Caki2 (cell line): ENCODE measurements at regions not wholly inside any gene's neighbourhood (a gene's known extent, or its start where the extent isn't known, plus 50 kb on each side); places are given as distances from the start of the nearest gene placed in this dataset.
A peak's percentile ranks its signal among the peaks of the same experiment; 100 is the strongest.

Experiments
- DNase-seq: peaks from one replicate; pipeline ENCODE4 v3.0.0-alpha.2; 2015; ENCODE audit warnings: low read depth
- in situ Hi-C: cut with HindIII; loops from 2 replicates; pipeline ENCODE4 v1.10.0; 2016; ENCODE audit warnings: low sequenced_read_pairs, low pct_unique_long_range_greater_than_20kb, mixed read lengths

GRCh38 chr21:15219039-15219438 lies 154.2 kb upstream of the NRIP1 start:
- in situ Hi-C loops: no loop called here
- DNase-seq: no peak

- in situ Hi-C loops: no loop called here
- no peak for DNase-seq
Observed at GRCh38 chr21:15219894-15220293, 155.1 kb upstream of the NRIP1 start.

GRCh38 chr21:15221799-15222386 lies 157.1 kb upstream of the NRIP1 start:
- in situ Hi-C loops: no loop called here
- peak; percentile 83 for DNase-seq

DNA sequence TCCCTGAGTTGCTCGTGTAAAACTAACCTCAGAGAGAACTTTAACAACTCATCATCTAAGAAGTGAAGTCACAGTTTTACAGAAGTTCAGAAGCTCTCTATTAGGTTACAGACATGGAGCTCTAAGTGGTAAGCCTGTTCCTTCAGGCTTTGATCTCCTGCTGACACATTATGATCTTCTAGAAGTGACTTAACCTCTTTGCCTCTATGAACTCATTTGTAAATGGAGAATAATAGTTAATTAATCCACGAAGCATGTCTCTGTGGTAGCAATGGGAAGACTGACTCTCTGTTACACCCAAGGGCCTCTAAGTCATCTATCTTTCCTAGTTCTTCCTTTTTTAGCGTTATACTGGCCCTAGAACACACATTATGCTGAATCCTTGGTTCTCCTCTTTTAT lies 157.9 kb upstream of the NRIP1 start:
- DNase-seq: peak; percentile 80
- in situ Hi-C loops: no loop called here

DNA sequence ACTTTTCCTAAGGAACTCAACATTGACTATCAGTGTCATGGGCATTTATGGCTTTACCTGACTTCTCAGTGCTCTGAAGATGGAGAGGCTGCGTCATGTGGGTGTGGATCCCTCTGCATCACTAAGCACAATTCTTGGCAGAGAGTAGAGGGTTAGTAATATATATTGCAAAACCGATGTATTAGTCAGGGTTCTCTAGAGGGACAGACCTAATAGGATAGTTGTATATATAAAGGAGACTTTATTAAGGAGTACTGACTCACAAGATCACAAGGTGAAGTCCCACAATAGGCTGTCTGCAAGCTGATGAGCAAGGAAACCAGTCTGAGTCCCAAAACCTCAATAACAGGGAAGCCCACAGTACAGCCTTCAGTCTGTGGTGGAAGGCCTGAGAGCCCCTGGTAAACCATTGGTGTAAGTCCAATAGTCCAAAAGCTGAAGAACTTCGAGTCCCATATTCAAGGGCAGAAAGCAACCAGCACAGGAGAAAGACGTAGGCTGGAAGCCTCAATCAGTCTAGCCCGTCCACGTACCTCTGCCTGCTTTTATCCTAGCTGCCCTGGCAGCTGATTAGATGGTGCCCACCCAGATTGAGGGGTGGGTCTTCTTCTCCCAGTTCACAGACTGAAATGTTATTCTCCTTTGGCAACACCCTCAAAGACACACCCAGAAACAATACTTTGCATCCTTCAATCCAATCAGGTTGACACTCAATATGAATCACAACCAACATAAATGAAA lies 159.7 kb upstream of the NRIP1 start:
- DNase-seq: peak; percentile 88
- in situ Hi-C loops: no loop called here

DNA sequence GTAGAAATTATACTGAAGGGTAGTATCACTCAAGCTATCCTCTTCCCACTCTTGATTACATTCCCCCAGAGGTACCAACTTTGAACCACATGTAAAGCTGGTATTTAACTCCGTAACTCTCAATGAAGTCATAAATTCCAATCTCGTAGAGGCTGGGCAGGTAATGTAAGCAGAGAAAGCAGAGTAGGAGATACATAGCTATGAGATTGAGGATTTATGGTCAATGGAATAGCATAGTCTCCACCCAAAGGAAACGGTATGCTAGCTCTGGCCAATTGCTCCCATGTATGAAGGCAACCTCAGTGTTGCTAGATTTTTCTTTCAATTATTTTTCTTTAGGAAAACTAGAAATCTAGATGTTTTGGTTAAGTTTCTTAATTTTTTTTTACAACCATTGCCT lies 163.1 kb upstream of the NRIP1 start:
- no peak for DNase-seq
- in situ Hi-C loops: no loop called here

- DNase-seq: no peak
- in situ Hi-C loops: no loop called here
Observed at GRCh38 chr21:15229390-15229789, 164.6 kb upstream of the NRIP1 start.

GRCh38 chr21:15233611-15234010 lies 168.8 kb upstream of the NRIP1 start:
- DNase-seq: no peak
- in situ Hi-C loops: no loop called here

GRCh38 chr21:15236111-15236510 lies 171.3 kb upstream of the NRIP1 start:
- no peak for DNase-seq

DNA sequence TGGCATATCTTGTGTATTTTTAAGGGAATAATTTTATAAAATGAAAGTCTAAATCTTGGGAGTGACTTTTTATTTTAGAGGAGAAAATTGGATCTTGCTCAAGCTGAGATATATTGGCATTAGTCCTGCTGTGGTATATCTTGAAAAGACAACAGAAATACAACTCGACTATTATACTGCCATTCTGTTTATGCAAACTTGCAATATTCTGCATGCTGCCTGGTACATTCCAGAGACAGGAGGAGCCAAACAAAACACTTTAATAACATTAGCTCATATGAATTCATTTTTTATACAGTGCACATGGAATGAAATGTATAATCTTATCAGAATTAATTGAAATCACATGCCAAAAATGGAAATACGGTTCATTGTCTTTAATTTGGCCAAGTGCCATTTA lies 176.0 kb upstream of the NRIP1 start:
- DNase-seq: no peak
- in situ Hi-C loops: no loop called here

More at GRCh38 chr21:15236111-15236510, 171.3 kb upstream of the NRIP1 start:
- in situ Hi-C loops: no loop called here

GRCh38 chr21:15241997-15242736 lies 177.4 kb upstream of the NRIP1 start:
- in situ Hi-C loops: no loop called here
- DNase-seq: no peak

DNA sequence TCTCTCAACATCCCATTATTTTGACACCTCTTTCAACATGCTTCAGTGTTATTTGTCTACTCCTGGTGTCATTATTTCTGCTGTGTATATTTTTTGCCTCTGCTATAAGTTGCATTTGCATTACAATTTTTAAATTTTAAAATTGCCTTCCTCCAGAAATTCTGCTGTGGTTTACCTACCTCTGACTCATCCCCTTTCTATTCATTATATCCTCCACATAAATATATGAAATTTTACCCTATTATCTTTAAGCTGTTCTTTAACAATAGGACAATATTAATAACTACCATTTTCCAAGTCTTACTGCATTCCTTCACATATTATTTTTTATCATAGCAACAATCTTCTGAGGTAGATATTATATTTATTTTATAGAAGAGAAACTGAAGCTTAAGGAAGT lies 178.1 kb upstream of the NRIP1 start:
- in situ Hi-C loops: no loop called here
- DNase-seq: no peak

GRCh38 chr21:15243406-15243805 lies 178.6 kb upstream of the NRIP1 start:
- DNase-seq: no peak
- in situ Hi-C loops: no loop called here

DNA sequence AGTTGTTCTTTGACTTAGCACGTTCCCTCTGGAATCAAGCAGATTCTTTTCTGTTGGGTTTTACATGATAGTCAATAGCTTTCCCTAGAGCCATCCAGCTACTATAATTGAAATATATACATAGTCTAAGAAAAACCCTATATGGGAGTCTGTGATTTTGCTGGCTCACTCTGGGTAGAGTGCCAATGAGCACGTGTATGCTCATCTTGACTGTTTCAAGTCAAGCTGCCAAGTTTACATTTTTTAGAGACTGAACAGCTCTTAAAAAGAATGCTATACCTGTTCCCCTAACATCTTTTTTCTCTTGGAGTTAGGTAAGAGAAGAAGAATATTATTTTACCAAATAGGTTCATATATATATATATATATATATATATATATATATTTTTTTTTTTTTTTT lies 182.8 kb upstream of the NRIP1 start:
- in situ Hi-C loops: no loop called here
- no peak for DNase-seq

GRCh38 chr21:15249285-15249993 lies 184.6 kb upstream of the NRIP1 start:
- in situ Hi-C loops: no loop called here

GRCh38 chr21:15250384-15250783 lies 185.6 kb upstream of the NRIP1 start:
- in situ Hi-C loops: no loop called here
- no peak for DNase-seq

More at GRCh38 chr21:15249285-15249993, 184.6 kb upstream of the NRIP1 start:
- no peak for DNase-seq

- DNase-seq: no peak
- in situ Hi-C loops: no loop called here
Observed at GRCh38 chr21:15252431-15252830, 187.6 kb upstream of the NRIP1 start.

DNA sequence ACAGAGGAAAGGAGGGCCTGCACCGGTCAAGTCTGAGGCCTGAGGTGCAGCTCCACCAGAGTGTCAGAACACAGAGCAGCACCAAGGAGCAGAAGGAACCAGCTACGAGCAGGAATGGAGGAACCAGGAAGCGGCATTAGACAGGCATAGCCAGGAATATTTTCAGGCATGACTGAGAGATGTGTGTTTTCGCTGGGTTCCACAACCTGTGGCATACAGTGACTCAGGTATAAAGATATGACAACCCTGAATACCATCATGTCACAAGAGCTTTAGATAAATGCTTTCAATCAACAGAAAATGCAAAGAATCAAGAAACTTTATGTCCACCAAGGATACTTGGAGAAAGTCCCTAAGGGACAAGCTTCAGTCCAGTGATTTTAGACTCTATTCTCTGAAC lies 189.3 kb upstream of the NRIP1 start:
- no peak for DNase-seq
- in situ Hi-C loops: no loop called here

GRCh38 chr21:15255261-15255660 lies 190.5 kb upstream of the NRIP1 start:
- in situ Hi-C loops: no loop called here
- no peak for DNase-seq
